H9 (cell line): ENCODE measurements at regions not wholly inside any gene's neighbourhood (a gene's known extent, or its start where the extent isn't known, plus 50 kb on each side); places are given as distances from the start of the nearest gene placed in this dataset.

Experiments used
- DNase-seq: peaks from one replicate; pipeline ENCODE4 v3.0.0-alpha.2; 2017
- H2AFZ ChIP-seq: one replicate; pipeline ENCODE4 v1.6.1; 2013; ENCODE audit warnings: mild to moderate bottlenecking, low read length, control low read depth, moderate library complexity
- H2AK5ac ChIP-seq: 2 replicates; pipeline ENCODE4 v1.6.1; 2013; ENCODE audit warnings: low read length, control low read depth, mixed read lengths; ENCODE audit not compliant: insufficient read length
- H2BK120ac ChIP-seq: one replicate; pipeline ENCODE4 v1.6.1; 2013; ENCODE audit warnings: low read depth, mild to moderate bottlenecking, low read length, control low read depth, inconsistent platforms; ENCODE audit not compliant: poor library complexity, severe bottlenecking
- H2BK12ac ChIP-seq: 2 replicates; pipeline ENCODE4 v1.6.1; 2013; ENCODE audit warnings: low read length, control low read depth, mixed read lengths, low read depth; ENCODE audit not compliant: insufficient read length
- H2BK15ac ChIP-seq: 2 replicates; pipeline ENCODE4 v1.6.1; 2013; ENCODE audit warnings: low read depth, low read length, control low read depth
- H2BK20ac ChIP-seq: one replicate; pipeline ENCODE4 v1.6.1; 2013; ENCODE audit warnings: low read depth, mild to moderate bottlenecking, low read length, control low read depth, inconsistent platforms; ENCODE audit not compliant: poor library complexity, severe bottlenecking
- H2BK5ac ChIP-seq: 2 replicates; pipeline ENCODE4 v1.6.1; 2013; ENCODE audit warnings: low read length, control low read depth, mixed read lengths; ENCODE audit not compliant: insufficient read length
- H3K14ac ChIP-seq: 2 replicates; pipeline ENCODE4 v1.6.1; 2013; ENCODE audit warnings: low read length, control low read depth; ENCODE audit not compliant: insufficient read depth
- H3K18ac ChIP-seq: 2 replicates; pipeline ENCODE4 v1.6.1; 2013; ENCODE audit warnings: low read depth, mild to moderate bottlenecking, mixed read lengths, low read length, control low read depth; ENCODE audit not compliant: insufficient read length
- H3K23ac ChIP-seq: 2 replicates; pipeline ENCODE4 v1.6.1; 2013; ENCODE audit warnings: low read length, control low read depth, mixed read lengths, low read depth; ENCODE audit not compliant: insufficient read length
- H3K23me2 ChIP-seq: 2 replicates; pipeline ENCODE4 v1.6.1; 2013; ENCODE audit warnings: low read depth, mild to moderate bottlenecking, mixed read lengths, low read length, control low read depth; ENCODE audit not compliant: insufficient read length, poor library complexity, severe bottlenecking
- H3K27ac ChIP-seq: 2 replicates; pipeline ENCODE4 v1.5.1; 2013; ENCODE audit warnings: low read length, control low read depth, mixed read lengths, low read depth; ENCODE audit not compliant: insufficient read length
- H3K27me3 ChIP-seq: 2 replicates; pipeline ENCODE4 v1.6.1; 2013; ENCODE audit warnings: low read length, control low read depth, inconsistent platforms; ENCODE audit not compliant: insufficient read depth
- H3K4ac ChIP-seq: 2 replicates; pipeline ENCODE4 v1.6.1; 2013; ENCODE audit warnings: low read depth, mild to moderate bottlenecking, control low read depth, inconsistent platforms, low read length, moderate library complexity
- H3K4me1 ChIP-seq: 2 replicates; pipeline ENCODE4 v1.6.1; 2013; ENCODE audit warnings: low read length, control low read depth, inconsistent platforms; ENCODE audit not compliant: insufficient read depth
- H3K4me2 ChIP-seq: 2 replicates; pipeline ENCODE4 v1.6.1; 2013; ENCODE audit warnings: low read length, control low read depth, mixed read lengths; ENCODE audit not compliant: insufficient read length, insufficient read depth
- H3K56ac ChIP-seq: 2 replicates; pipeline ENCODE4 v1.6.1; 2013; ENCODE audit warnings: low read depth, mild to moderate bottlenecking, mixed read lengths, low read length, control low read depth; ENCODE audit not compliant: insufficient read length
- H3K79me1 ChIP-seq: 2 replicates; pipeline ENCODE4 v1.6.1; 2013; ENCODE audit warnings: low read depth, mild to moderate bottlenecking, moderate library complexity, low read length, control low read depth, inconsistent platforms; ENCODE audit not compliant: insufficient read depth, poor library complexity, severe bottlenecking
- H3K79me2 ChIP-seq: 2 replicates; pipeline ENCODE4 v1.6.1; 2013; ENCODE audit warnings: low read length, control low read depth, inconsistent platforms; ENCODE audit not compliant: insufficient read depth
- H3K9ac ChIP-seq: 2 replicates; pipeline ENCODE4 v1.6.1; 2013; ENCODE audit warnings: low read length, control low read depth, mixed read lengths; ENCODE audit not compliant: insufficient read length; ENCODE audit errors: extremely low read depth
- H3K9me3 ChIP-seq: one replicate; pipeline ENCODE4 v1.6.1; 2013; ENCODE audit warnings: low read depth, low read length, inconsistent platforms; ENCODE audit not compliant: control insufficient read depth
- H3T11ph ChIP-seq: one replicate; pipeline ENCODE4 v1.6.1; 2013; ENCODE audit warnings: mild to moderate bottlenecking, low read length, control low read depth, inconsistent platforms
- H4K20me1 ChIP-seq: one replicate; pipeline ENCODE4 v1.6.1; 2013; ENCODE audit not compliant: control insufficient read depth, insufficient read length, insufficient read depth
- H4K5ac ChIP-seq: 2 replicates; pipeline ENCODE4 v1.6.1; 2013; ENCODE audit warnings: low read depth, mild to moderate bottlenecking, mixed read lengths, low read length, control low read depth; ENCODE audit not compliant: insufficient read length
- H4K8ac ChIP-seq: replicated peaks from 2 replicates; pipeline ENCODE4 v1.6.1; 2013; ENCODE audit warnings: low read length, control low read depth, mixed read lengths, low read depth; ENCODE audit not compliant: insufficient read length
- H4K91ac ChIP-seq: 2 replicates; pipeline ENCODE4 v1.6.1; 2013; ENCODE audit warnings: low read depth, mild to moderate bottlenecking, moderate library complexity, mixed read lengths, low read length, control low read depth; ENCODE audit not compliant: insufficient read length
- H3K27ac Mint-ChIP-seq, 3 experiments: 2 replicates in 2 of 3; 3 replicates in 1 of 3; pipeline ENCODE4 v1.8.0; 2020 to 2021; ENCODE audit warnings: mixed read lengths in 3 of 3, mild to moderate bottlenecking in 1 of 3, moderate library complexity in 1 of 3
- H3K27me3 Mint-ChIP-seq: 2 replicates; pipeline ENCODE4 v1.8.0; 2021; ENCODE audit warnings: low read depth, mild to moderate bottlenecking, moderate library complexity, mixed read lengths
- H3K36me3 Mint-ChIP-seq, 3 experiments: 2 replicates in 2 of 3; 3 replicates in 1 of 3; pipeline ENCODE4 v1.8.0; 2020 to 2021; ENCODE audit warnings: low read depth in 3 of 3, mixed read lengths in 3 of 3; ENCODE audit not compliant: insufficient read depth in 1 of 3
- H3K4me1 Mint-ChIP-seq, 2 experiments: 2 replicates each; pipeline ENCODE4 v1.8.0; 2020; ENCODE audit warnings: mixed read lengths in 2 of 2
- H3K4me3 Mint-ChIP-seq, 2 experiments: 2 replicates in 1 of 2; 3 replicates in 1 of 2; pipeline ENCODE4 v1.8.0; 2020 to 2021; ENCODE audit warnings: mild to moderate bottlenecking in 2 of 2, mixed read lengths in 2 of 2, moderate library complexity in 1 of 2
- H3K9me3 Mint-ChIP-seq, 2 experiments: 2 replicates in 1 of 2; 3 replicates in 1 of 2; pipeline ENCODE4 v1.8.0; 2020; ENCODE audit warnings: mild to moderate bottlenecking in 2 of 2, mixed read lengths in 2 of 2, moderate library complexity in 1 of 2
- WGBS: extraction: QIAGEN DNeasy Blood & Tissue Kit; methylation state at CpG from one replicate; pipeline ENCODE4 v1.1.7; 2013; ENCODE audit warnings: missing lambda C conversion rate, low lambda C conversion rate, mixed read lengths; ENCODE audit not compliant: insufficient read length; ENCODE audit errors: extremely low coverage; 5-methylcytosine and 5-hydroxymethylcytosine counted together
- TF ChIP-seq, protein P1 (sequence below): fragments of 200-600 bp; sonication (generic); conservative IDR thresholded peaks from 3 replicates; pipeline ENCODE4 v1.8.0; 2021; ENCODE audit warnings: antibody characterized with exemption, mild to moderate bottlenecking

DNA sequence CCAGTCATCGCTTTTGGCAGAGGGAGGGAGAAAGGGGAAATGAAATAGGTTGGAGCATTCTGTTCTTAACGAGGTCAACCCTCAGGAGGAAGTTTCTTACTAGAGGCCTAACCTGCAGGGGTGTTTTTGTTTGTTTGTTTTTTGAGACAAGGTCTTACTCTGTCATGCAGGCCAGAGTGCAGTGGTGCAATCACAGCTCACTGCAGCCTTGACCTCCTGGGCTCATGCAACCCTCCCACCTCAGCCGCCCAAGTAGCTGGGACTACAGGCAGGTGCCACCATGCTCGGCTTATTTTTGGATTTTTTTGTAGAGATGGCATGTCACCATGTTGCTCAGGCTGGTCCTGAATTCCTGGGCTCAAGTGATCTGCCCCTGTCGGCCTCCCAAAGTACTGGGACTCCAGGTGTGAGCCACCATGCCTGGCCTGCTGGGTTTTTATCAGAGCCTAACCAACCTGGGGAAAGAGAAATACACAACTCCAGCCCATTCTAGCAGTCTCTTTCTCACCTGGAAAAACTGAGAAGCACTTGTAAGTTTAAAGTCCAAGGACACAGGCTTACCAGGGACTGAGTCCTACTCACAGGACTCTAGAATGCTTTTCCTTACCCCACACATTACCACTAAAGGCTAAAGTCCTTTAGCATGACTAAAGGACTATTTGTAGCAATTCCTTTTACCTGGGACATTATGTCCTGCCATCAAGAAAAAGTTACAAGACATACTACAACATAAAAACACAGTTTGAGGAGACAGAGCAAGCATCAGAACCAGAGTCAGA is 101.0 kb upstream of the EGFR start:
- Histone ChIP-seq H3K4me2 (no peak overlapping the region), H4K5ac (no peak overlapping the region), H4K20me1 (no peaks in the 10 kb centered on the region), H3K14ac (no peak overlapping the region), H3K27me3 (no peaks in the 10 kb centered on the region), H3K18ac (no peak overlapping the region), H3K56ac (no peak overlapping the region), H2BK15ac (no peak overlapping the region; the same call in 1 of the 2 replicates), H3K9ac (no peak overlapping the region), H2BK120ac (no peak overlapping the region), H3K23me2 (no peaks in the 10 kb centered on the region), H3K9me3 (no peaks in the 10 kb centered on the region), H3K79me2 (no peaks in the 10 kb centered on the region), H2BK5ac (no peak overlapping the region), H3T11ph (no peak overlapping the region), H2BK20ac (no peak overlapping the region), H3K23ac (no peak overlapping the region), H4K91ac (no peak overlapping the region), H4K8ac (no peak overlapping the region), H2AFZ (no peak overlapping the region), H2AK5ac (no peak overlapping the region), H3K4ac (no peak overlapping the region), H3K27ac (no peak overlapping the region), H3K4me1 (no peaks in the 10 kb centered on the region), H2BK12ac (no peak overlapping the region), H3K79me1 (no peaks in the 10 kb centered on the region)
- Mint-ChIP-seq H3K4me3 (no peak overlapping the region), H3K27me3 (peaks cover 5% of the 10 kb centered on the region), H3K27ac (no peak overlapping the region), H3K36me3 (no peaks in the 10 kb centered on the region), H3K9me3 (no peaks in the 10 kb centered on the region), H3K4me1 (peaks cover 3% of the 10 kb centered on the region in 2 experiments; a peak in 3 of 4 replicates)
- no peak for DNase-seq
- TF ChIP-seq, protein P1, sequence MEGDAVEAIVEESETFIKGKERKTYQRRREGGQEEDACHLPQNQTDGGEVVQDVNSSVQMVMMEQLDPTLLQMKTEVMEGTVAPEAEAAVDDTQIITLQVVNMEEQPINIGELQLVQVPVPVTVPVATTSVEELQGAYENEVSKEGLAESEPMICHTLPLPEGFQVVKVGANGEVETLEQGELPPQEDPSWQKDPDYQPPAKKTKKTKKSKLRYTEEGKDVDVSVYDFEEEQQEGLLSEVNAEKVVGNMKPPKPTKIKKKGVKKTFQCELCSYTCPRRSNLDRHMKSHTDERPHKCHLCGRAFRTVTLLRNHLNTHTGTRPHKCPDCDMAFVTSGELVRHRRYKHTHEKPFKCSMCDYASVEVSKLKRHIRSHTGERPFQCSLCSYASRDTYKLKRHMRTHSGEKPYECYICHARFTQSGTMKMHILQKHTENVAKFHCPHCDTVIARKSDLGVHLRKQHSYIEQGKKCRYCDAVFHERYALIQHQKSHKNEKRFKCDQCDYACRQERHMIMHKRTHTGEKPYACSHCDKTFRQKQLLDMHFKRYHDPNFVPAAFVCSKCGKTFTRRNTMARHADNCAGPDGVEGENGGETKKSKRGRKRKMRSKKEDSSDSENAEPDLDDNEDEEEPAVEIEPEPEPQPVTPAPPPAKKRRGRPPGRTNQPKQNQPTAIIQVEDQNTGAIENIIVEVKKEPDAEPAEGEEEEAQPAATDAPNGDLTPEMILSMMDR, result no peak
- WGBS, result no CpG with 5 or more reads among the region's 5 CpGs
